C1 segment of cervical spinal cord (tissue), 14 donors: ENCODE measurements at regions not wholly inside any gene's neighbourhood (a gene's known extent, or its start where the extent isn't known, plus 50 kb on each side); places are given as distances from the start of the nearest gene placed in this dataset.
"Not testable (repeated sequence)": the region's sequence is repeated elsewhere in the genome, so short reads cannot be mapped to it uniquely, and the experiment has no call there.

Experiments used
- DNase-seq, 14 donors: peaks; one replicate each; lab custom pipeline; 2025; lab: John Stamatoyannopoulos, UW

- no peak for DNase-seq
Measured at GRCh38 chrX:23061116-23061515, 61.4 kb downstream of the DDX53 start.

DNA sequence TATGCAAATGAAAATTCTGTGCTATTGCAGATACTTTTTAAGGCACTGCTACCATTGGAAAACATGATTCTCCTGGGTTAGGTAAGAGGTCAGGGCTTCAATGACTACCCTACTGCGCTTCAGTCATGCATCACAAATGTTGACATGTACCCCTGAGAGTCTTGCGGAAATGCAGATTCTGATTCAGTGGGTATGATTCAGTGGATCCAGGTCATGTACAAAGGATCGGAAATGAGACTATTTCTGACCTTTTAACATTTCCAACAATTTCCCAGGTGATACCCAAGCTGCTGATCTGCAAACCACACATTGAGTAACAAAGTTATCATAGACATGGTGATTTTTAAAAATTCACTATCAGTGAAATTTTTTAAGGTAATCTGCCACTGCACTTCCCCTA, 62.6 kb downstream of the DDX53 start:
- DNase-seq, result no peak

DNA sequence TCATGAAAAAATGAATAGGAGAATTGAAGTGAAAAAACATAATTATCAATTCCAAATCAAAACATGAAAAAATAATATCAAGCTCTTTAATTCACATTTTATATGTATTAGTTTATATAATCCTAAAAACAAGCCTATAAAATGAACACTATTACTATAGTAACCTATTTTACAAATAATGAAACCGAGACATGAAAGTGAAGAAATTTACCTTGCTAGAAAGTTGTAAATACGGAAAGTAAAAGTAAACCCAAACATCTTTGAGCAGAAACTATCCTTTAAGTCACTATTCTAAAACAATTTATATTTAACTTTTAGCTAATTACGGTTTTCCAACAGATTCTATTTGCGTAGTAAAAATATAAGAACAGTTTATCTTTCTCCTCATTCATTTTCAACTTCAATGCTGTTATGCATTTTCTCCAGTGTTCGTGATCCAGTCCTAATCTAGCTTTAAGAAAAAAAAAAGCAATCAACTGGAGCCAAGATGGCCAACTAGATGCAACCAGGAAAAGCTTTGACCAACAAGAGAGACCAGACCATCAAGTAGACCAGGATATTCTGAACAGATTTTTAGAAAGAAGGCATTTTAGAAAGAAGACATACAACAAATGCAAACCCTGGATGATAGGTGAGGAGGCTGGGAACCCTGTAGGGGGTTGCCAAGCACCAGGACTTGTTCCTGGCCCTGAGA, 67.0 kb downstream of the DDX53 start:
- no peak for DNase-seq

DNA sequence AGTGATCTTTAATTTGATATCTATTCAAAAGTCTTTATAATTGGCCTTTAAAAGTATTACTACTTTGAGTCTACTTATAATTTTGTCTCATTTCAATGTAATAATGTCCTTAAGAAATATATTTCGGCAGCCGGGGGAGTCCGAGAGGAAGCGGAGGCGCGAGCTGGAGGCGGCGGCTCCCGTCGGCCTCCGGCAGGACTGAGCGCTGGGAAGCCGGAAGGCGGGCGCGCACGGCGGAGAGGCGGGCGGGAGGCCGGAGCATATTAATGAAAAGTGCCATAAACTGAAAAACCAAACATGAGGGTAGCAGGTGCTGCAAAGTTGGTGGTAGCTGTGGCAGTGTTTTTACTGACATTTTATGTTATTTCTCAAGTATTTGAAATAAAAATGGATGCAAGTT, 75.7 kb downstream of the DDX53 start:
- not testable (repeated sequence) for DNase-seq

GRCh38 chrX:23079347-23079746, 79.6 kb downstream of the DDX53 start:
- DNase-seq, result no peak

GRCh38 chrX:23100826-23101225, 101.1 kb downstream of the DDX53 start:
- DNase-seq, result no peak

- DNase-seq, result no peak
Measured at GRCh38 chrX:23103546-23103945, 103.8 kb downstream of the DDX53 start.

GRCh38 chrX:23114241-23114640, 114.5 kb downstream of the DDX53 start:
- no peak for DNase-seq

GRCh38 chrX:23115651-23116050, 115.9 kb downstream of the DDX53 start:
- DNase-seq, result no peak

DNA sequence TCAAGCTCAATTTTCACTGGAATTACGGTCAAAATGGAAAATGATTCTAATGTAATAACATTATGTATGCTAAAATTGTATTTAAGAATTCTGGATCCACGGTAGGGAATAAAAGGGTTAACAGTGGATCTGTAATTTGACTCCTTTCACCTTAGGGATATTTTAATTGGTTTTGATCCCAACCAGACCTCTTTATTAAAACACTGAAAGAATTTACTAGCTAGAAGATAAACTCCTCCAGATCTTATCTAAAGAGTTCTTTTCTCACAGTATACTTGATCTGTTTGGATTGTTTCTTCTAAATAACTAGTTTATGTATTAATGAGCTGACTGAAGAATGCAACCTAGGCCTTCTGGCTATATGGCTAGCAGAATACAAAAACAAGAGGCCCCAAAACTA, 118.4 kb downstream of the DDX53 start:
- DNase-seq, result no peak

DNA sequence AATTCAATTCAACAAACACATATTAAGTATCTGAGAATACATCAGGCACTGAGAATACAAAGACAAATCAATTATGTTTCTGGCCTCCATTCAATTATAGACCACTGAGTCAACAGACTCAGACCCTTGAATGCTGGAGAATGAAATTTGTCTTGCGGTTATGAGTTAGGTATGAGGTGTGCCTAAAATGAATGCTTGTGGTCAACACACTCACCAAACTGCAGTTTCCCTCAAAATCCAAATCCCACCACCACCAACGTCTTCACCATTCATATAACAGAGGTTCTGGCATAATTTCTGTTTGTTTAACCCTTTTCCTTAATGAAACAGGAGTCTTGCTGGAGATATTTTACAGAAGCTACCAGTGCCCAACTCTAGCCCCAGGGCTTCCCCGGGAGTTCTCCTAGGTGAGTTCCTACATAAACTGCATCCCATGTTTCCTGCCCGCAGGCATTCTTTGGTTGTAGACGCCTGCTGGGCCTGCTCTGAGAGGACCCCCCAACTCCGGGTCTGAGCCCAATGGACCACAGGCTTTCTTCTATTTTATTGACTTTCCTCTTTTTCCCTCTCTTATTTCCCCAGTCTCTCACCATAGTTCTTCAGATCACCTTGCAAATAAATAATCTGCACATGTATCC, 119.2 kb downstream of the DDX53 start:
- DNase-seq, result no peak

- peak in 2 of 14 donors; percentile 2 to 86 for DNase-seq
Measured at GRCh38 chrX:23127586-23127985, 127.8 kb downstream of the DDX53 start.

GRCh38 chrX:23133551-23133950, 133.8 kb downstream of the DDX53 start:
- DNase-seq, result no peak

GRCh38 chrX:23134136-23134535, 134.4 kb downstream of the DDX53 start:
- DNase-seq, result no peak

GRCh38 chrX:23136816-23137215, 137.1 kb downstream of the DDX53 start:
- DNase-seq, result no peak

DNA sequence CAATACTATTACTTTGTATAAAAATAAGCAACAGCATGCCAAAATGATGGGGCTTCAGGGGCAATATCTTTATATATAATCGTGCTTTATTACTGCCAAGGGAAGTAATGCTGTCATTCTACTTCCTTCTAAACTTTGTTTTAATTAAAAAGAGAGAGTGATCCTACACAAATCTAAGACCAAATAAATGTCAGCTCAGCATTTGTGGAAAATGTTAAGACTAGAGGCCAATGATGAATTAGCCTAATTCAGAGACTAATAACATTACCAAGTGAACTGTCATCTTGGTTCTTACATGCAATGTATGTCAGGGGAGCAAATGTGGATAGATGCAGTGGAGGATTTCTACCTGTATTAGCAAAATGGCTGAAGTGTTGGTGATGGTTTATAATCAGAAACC, 166.4 kb upstream of the PTCHD1 start:
- DNase-seq, result no peak

DNA sequence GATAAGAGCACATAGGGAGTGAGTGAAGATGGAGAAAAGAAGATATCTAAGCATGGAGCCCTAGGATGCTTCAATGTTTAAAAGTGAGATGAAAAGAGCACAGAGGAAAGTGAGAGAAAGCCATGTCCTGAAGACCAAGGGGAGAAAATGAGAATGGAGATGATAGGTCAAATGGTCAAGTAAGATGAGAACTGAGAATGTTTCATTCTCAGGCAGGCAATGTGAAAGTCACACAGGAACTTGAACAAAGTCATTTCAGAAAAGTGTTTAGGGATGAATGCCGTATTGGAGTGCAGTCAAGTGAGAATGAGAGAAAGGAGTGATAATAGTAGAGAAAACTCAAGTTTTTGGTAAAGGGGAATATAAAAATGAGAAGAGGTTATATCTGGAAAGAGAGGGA, 148.7 kb upstream of the PTCHD1 start:
- no peak for DNase-seq

GRCh38 chrX:23187819-23188218, 146.8 kb upstream of the PTCHD1 start:
- DNase-seq, result no peak

DNA sequence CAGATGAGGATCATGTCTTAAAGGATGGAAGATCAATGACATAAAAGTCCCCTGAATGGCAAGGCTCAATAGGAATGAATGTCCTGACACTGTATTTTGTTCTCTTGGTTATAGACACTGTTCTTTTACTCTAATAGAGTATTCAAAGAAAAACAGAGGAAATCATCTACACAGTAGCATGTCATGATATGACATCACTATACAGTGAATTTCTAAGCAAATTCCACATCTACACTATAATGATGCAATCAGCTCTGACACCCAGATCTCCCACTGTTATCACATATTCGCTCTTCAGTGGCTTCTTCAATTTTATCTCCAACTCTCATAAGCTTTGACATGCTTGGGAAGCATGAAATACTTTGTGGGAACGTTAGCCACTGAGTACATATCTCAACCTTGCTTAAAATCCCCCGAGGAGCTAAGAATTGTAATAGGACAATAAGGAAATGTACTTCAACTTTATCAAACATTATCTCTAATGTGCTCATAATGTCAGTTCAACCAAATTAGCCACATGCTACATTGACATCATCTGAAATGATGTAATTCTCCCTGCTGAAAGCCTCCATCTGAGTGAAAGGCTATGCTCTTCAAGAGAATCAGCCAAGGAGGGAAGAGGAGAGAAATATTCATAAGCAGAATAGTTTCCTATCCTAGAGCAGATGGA, 139.6 kb upstream of the PTCHD1 start:
- no peak for DNase-seq

DNA sequence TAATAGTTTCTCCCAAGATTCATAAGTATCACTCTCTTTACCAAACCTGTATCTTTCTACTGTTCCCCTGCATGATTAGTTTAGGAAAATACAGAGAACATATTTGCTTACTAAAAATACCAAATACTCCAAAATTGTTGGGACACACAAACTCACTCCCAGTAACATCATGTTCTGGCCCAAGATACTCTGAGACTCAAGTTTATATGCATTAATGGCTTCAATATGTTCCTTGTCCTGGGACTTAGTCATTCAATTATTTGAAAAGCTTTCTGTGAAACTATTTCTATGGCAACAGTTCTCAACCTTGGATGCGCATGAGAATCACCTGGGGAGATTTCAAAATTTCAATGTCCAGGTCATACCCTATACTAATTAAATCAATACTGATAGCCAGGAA, 138.9 kb upstream of the PTCHD1 start:
- DNase-seq, result no peak

- DNase-seq, result no peak
Measured at GRCh38 chrX:23201706-23202105, 132.9 kb upstream of the PTCHD1 start.

- DNase-seq, result no peak
Measured at GRCh38 chrX:23202326-23202725, 132.3 kb upstream of the PTCHD1 start.

- no peak for DNase-seq
Measured at GRCh38 chrX:23223169-23223568, 111.5 kb upstream of the PTCHD1 start.
